ENCODE measurements at regions not wholly inside any gene's neighbourhood (a gene's known extent, or its start where the extent isn't known, plus 50 kb on each side); places are given as distances from the start of the nearest gene placed in this dataset.

- no peaks in the 10 kb centered on the region for H3K9me2 ChIP-seq (ENCODE audit: insufficient read depth, low read length)
- no peak overlapping the region for H3K4me3 ChIP-seq (ENCODE audit: low read length)
- no peaks in the 10 kb centered on the region for H3K36me3 ChIP-seq (ENCODE audit: insufficient read depth, low read length)
- H3F3A ChIP-seq (ENCODE audit: insufficient read depth, low read length, poor library complexity, severe bottlenecking) = no peaks in the 10 kb centered on the region
- H3K27ac ChIP-seq (ENCODE audit: low read length) = no peak overlapping the region
- no peaks in the 10 kb centered on the region for H3K27me3 ChIP-seq (ENCODE audit: insufficient read depth, low read depth, low read length)
- TF ChIP-seq CTCF (IDR thresholded peaks at IDR 0.05; ENCODE audit: poor library complexity, severe bottlenecking) (no peak), REST (IDR thresholded peaks at IDR 0.05; ENCODE audit: borderline replicate concordance) (no peak), MXI1 (conservative IDR thresholded peaks at IDR 0.05; ENCODE audit: poor library complexity, severe bottlenecking) (no peak), RAD21 (conservative IDR thresholded peaks at IDR 0.05) (no peak), TAF1 (IDR thresholded peaks at IDR 0.05; ENCODE audit: low read depth) (no peak), EP300 (conservative IDR thresholded peaks at IDR 0.05; ENCODE audit: poor library complexity, severe bottlenecking) (no peak), SMC3 (conservative IDR thresholded peaks at IDR 0.05; ENCODE audit: poor library complexity) (no peak), POLR2AphosphoS5 (IDR thresholded peaks at IDR 0.05) (no peak), EZH2 (IDR thresholded peaks at IDR 0.05; ENCODE audit: borderline replicate concordance, insufficient read depth, low read length, poor library complexity, severe bottlenecking) (no peak)
- H3K4me2 ChIP-seq (ENCODE audit: low read length) = no peak overlapping the region
- no peaks in the 10 kb centered on the region for H3K9me3 ChIP-seq (ENCODE audit: low read length)
- H2AFZ ChIP-seq (ENCODE audit: low read depth, low read length) = no peak overlapping the region
- no peaks in the 10 kb centered on the region for H4K20me1 ChIP-seq (ENCODE audit: insufficient read depth)
- H3K9ac ChIP-seq (ENCODE audit: low read length) = no peak overlapping the region
- no peaks in the 10 kb centered on the region for H3K79me2 ChIP-seq (replicated peaks; ENCODE audit: insufficient read depth, low read length)
These were observed 180.8 kb downstream of the CCT6B start for GRCh38 chr17:34780438-34780837.

- H4K20me1 ChIP-seq (ENCODE audit: insufficient read depth) = no peaks in the 10 kb centered on the region
- no peak overlapping the region for H3K27ac ChIP-seq (ENCODE audit: low read length)
- H3F3A ChIP-seq (ENCODE audit: insufficient read depth, low read length, poor library complexity, severe bottlenecking) = no peaks in the 10 kb centered on the region
- no peaks in the 10 kb centered on the region for H3K27me3 ChIP-seq (ENCODE audit: insufficient read depth, low read depth, low read length)
- TF ChIP-seq EP300 (conservative IDR thresholded peaks at IDR 0.05; ENCODE audit: poor library complexity, severe bottlenecking) (no peak), RAD21 (conservative IDR thresholded peaks at IDR 0.05) (no peak), CTCF (IDR thresholded peaks at IDR 0.05; ENCODE audit: poor library complexity, severe bottlenecking) (no peak), TAF1 (IDR thresholded peaks at IDR 0.05; ENCODE audit: low read depth) (no peak), REST (IDR thresholded peaks at IDR 0.05; ENCODE audit: borderline replicate concordance) (no peak), SMC3 (conservative IDR thresholded peaks at IDR 0.05; ENCODE audit: poor library complexity) (no peak), POLR2AphosphoS5 (IDR thresholded peaks at IDR 0.05) (no peak), MXI1 (conservative IDR thresholded peaks at IDR 0.05; ENCODE audit: poor library complexity, severe bottlenecking) (no peak)
- no peaks in the 10 kb centered on the region for H3K79me2 ChIP-seq (replicated peaks; ENCODE audit: insufficient read depth, low read length)
- H3K4me3 ChIP-seq (ENCODE audit: low read length) = no peak overlapping the region
- H3K9me2 ChIP-seq (ENCODE audit: insufficient read depth, low read length) = no peaks in the 10 kb centered on the region
- no peak overlapping the region for H3K9ac ChIP-seq (ENCODE audit: low read length)
- H3K4me2 ChIP-seq (ENCODE audit: low read length) = no peak overlapping the region
- H2AFZ ChIP-seq (ENCODE audit: low read depth, low read length) = no peak overlapping the region
- no peaks in the 10 kb centered on the region for H3K9me3 ChIP-seq (ENCODE audit: low read length)
- no peaks in the 10 kb centered on the region for H3K36me3 ChIP-seq (ENCODE audit: insufficient read depth, low read length)
These were observed 184.5 kb downstream of the CCT6B start for GRCh38 chr17:34776456-34777443.

Data from neural cell (in vitro differentiated cells).